ENCODE measurements at regions not wholly inside any gene's neighbourhood (a gene's known extent, or its start where the extent isn't known, plus 50 kb on each side); places are given as distances from the start of the nearest gene placed in this dataset.
"Not testable (repeated sequence)": the region's sequence is repeated elsewhere in the genome, so short reads cannot be mapped to it uniquely, and the experiment has no call there.

DNA sequence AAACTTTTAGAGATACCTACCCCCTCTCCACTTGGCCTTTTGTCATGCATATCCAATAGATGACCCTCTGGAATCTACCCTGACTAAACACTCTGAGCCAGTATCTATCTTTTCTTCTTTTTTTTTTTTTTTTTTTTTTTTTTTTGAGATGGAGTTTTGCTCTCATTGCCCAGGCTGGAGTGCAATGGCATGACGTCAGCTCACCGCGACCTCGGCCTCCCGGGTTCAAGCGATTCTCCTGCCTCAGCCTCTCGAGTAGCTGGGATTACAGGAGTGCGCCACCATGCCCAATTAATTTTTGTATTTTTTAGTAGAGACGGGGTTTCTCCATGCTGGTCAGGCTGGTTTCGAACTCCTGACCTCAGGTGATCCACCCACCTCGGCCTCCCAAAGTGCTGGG, 50.8 kb upstream of the GRIN2B start:
- DNase-seq = not testable (repeated sequence)

GRCh38 chr12:14043776-14044175, 62.4 kb upstream of the GRIN2B start:
- no peak for TF ChIP-seq GATA1 (IDR thresholded peaks at IDR 0.05; ENCODE audit: low read depth, low read length)
- TF ChIP-seq POLR2A (IDR thresholded peaks at IDR 0.05; ENCODE audit: low read length) = no peak
- no peak for DNase-seq

DNA sequence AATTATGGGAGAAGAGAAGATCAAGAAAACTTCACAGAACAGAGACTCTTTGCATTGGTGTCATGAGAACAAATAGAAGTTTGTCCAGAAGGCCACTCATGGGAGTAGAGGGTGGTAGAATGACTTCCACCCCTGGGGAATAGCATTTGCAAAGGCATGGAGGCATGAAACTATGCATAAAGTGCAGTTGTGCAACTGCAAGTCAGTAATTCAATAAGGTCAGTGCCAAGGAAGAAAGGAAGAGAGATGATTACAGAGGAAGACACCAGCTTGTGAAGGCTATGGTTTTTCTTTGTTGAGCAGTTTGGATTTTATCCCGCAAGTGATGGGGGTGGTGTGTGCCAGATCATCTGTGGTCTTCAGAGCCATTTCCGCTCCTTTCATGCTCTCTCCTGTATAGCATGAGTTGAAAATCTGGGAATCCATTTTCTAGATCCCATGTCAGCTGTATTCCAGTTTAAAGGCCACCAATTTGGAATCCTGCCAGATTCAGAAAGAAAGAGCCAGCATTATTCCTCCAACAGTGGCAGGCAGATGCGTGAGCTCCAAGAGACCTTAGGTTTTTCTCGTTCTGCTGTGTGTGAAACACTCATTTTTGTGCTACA, 67.6 kb upstream of the GRIN2B start:
- no peak for TF ChIP-seq POLR2A (IDR thresholded peaks at IDR 0.05; ENCODE audit: low read length)
- TF ChIP-seq GATA1 (IDR thresholded peaks at IDR 0.05; ENCODE audit: low read depth, low read length) = no peak
- DNase-seq = no peak

- no peak for DNase-seq
- TF ChIP-seq POLR2A (IDR thresholded peaks at IDR 0.05; ENCODE audit: low read length) (no peak), GATA1 (IDR thresholded peaks at IDR 0.05; ENCODE audit: low read depth, low read length) (no peak)
Measured at GRCh38 chr12:14057895-14058294, 76.5 kb upstream of the GRIN2B start.

DNA sequence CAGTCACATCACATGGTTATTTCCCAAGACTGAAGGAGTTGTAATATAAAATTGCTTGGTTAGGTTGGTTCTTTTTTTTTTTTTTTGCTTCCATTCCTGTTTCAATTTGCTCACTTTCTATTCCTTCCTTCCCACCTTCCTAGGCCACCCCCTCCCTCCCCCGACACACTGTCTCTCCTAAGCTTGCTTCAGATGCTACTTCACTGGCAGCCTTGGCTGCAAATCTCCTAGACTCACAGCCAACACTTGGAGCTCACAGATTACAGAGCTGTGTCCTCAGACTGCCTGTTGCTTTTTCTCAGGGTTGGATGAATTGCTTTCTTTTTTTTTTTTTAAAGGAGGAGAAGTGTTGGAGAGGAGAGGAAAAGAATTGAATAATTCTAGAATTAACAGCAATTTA, 77.3 kb upstream of the GRIN2B start:
- DNase-seq = no peak
- TF ChIP-seq GATA1 (IDR thresholded peaks at IDR 0.05; ENCODE audit: low read depth, low read length) (no peak), POLR2A (IDR thresholded peaks at IDR 0.05; ENCODE audit: low read length) (no peak)

DNA sequence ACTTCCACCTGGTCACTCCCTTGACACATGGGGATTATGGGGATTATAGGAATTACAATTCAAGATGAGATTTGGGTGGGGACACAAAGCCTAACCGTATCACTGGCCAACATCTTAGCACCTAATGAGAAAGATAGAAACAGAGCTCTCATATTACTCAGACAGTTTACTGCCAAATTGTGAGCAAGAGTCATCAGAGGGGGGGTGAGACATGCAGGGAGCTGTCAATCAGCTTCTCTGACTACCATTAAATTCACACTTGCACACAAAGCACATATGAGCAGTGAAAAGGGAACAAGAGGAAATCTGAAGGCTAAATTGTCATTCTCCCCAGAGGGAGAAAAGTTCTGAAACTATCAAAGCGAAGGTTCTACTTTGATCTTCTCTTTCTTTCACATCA, 78.1 kb upstream of the GRIN2B start:
- TF ChIP-seq POLR2A (IDR thresholded peaks at IDR 0.05; ENCODE audit: low read length) = no peak
- no peak for TF ChIP-seq GATA1 (IDR thresholded peaks at IDR 0.05; ENCODE audit: low read depth, low read length)
- DNase-seq = no peak

DNA sequence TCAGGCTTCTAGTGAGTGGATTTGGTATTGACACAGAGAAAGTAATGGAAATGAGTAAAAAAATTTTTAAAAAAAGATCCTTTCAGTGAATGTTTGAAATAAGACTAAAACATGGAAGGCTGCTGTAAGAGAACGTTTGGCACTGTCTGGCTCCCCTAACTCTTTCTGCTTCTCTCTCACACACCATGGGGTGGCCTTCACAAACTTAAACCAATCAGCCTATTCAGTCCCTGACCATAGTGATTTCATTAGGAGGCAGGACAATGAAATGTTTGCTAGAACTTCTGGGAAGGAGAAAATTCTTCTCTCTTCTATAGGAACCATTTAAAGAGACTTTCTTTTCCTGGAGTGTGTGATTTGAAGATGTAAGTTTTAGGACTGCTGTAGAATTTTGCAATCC, 84.2 kb upstream of the GRIN2B start:
- DNase-seq = no peak
- TF ChIP-seq POLR2A (IDR thresholded peaks at IDR 0.05; ENCODE audit: low read length) = no peak
- TF ChIP-seq GATA1 (IDR thresholded peaks at IDR 0.05; ENCODE audit: low read depth, low read length) = no peak

DNA sequence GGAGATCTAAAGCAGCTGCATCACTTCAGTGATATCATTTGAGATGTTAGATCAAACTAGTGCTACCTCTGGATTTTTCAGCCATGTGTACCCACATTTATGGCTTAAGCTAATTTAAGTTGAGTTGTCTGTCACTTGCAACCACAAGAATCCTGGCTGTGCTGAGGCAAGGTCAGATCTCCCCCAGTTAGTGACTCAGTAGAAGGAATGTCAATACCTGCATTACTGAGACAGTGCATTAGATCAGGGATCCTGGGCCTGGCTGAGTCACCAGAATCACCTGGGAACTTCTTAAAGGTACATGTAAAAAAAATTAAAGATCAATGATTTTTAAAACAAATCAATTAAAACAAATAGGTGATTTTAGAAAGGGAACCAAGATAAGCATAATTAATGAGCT, 84.6 kb upstream of the GRIN2B start:
- TF ChIP-seq GATA1 (IDR thresholded peaks at IDR 0.05; ENCODE audit: low read depth, low read length) (no peak), POLR2A (IDR thresholded peaks at IDR 0.05; ENCODE audit: low read length) (no peak)
- no peak for DNase-seq

- TF ChIP-seq GATA1 (IDR thresholded peaks at IDR 0.05; ENCODE audit: low read depth, low read length) = no peak
- TF ChIP-seq POLR2A (IDR thresholded peaks at IDR 0.05; ENCODE audit: low read length) = no peak
- DNase-seq = no peak
Measured at GRCh38 chr12:14068961-14069360, 87.6 kb upstream of the GRIN2B start.

DNA sequence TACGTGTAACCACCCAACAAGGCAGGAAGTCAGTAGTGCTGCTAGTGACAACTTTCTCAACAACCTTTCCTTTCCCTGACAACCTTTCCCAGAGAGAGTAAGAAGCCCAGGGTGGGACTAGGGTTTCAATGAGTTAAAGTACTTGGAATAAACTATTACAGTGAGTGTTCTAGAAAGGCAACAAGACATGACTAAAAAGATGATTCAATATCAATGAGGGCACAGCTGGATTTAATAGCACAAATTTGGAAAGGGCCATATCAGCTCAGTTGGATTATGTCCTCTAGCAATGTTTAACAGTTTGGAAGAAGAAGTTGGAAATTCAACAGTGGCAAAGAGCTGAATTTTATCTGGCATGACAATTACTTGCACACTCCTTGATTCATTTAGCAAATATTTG, 90.4 kb upstream of the GRIN2B start:
- no peak for TF ChIP-seq POLR2A (IDR thresholded peaks at IDR 0.05; ENCODE audit: low read length)
- no peak for DNase-seq

GRCh38 chr12:14072987-14073386, 91.6 kb upstream of the GRIN2B start:
- no peak for DNase-seq
- TF ChIP-seq GATA1 (IDR thresholded peaks at IDR 0.05; ENCODE audit: low read depth, low read length) (no peak), POLR2A (IDR thresholded peaks at IDR 0.05; ENCODE audit: low read length) (no peak)

DNA sequence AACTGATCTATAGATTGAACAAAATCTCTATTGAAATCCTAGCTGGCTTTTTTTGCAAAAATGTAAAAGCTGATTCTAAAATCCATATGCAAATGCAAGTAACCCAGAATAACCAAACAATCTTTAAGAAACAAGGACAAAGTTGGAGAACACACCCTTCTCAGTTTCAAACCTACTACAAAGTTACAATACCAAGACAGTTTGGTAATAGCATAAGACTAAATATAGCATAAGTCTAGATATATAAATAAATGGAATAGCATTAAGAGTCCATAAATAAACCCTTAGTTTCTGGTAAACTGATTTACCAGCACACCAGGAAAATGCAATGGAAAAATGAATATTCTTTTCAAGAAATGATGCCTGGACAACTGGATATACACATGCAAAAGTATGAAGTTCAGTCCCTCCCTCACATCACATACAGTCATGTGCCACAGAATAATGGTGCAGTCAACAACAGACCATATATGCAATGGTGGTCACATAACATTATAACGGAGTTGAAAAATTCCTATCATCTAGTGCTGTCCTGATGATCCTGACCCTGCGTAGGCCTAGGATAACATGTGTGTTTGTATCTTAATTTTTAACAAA, 94.5 kb upstream of the GRIN2B start:
- TF ChIP-seq POLR2A (IDR thresholded peaks at IDR 0.05; ENCODE audit: low read length) (no peak), GATA1 (IDR thresholded peaks at IDR 0.05; ENCODE audit: low read depth, low read length) (no peak)
- no peak for DNase-seq

DNA sequence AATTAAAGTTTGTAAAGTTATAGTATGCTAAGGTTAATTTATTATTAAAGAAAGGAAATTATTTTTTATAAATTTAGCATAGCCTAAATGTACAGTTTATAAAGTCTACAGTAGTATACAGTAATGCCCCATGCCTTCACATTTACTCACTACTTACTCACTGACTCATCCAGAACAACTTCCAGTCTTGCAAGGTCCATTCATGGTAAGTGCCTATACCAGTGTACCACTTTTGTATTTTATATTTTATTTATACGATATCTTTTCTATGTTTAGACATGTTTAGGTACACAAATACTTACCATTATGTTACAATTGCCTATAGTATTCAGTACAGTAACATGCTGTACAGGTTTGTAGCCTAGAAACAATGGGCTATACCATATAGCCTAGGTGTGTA, 95.1 kb upstream of the GRIN2B start:
- DNase-seq = no peak
- TF ChIP-seq POLR2A (IDR thresholded peaks at IDR 0.05; ENCODE audit: low read length) = no peak
- TF ChIP-seq GATA1 (IDR thresholded peaks at IDR 0.05; ENCODE audit: low read depth, low read length) = no peak

DNA sequence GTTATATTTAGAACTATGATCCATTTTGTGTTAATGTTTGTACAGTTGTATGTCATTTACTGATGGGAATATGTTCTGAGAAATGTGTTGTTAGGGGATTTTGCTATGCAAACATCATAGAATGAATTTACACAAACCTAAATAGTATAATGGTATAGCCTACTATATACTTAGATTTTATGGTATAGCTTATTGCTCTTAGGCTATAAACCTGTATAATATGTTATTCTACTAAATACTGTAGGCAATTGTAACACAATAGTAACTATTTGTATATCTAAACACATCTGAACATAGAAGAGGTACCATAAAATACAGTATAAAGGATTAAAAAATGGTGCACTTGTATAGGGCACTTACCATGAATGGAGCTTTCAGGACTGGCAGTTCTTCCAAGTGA, 105.4 kb upstream of the GRIN2B start:
- DNase-seq = no peak
- TF ChIP-seq GATA1 (IDR thresholded peaks at IDR 0.05; ENCODE audit: low read depth, low read length) (no peak), POLR2A (IDR thresholded peaks at IDR 0.05; ENCODE audit: low read length) (no peak)

- TF ChIP-seq POLR2A (IDR thresholded peaks at IDR 0.05; ENCODE audit: low read length) (no peak), GATA1 (IDR thresholded peaks at IDR 0.05; ENCODE audit: low read depth, low read length) (no peak)
- DNase-seq = no peak
Measured at GRCh38 chr12:14099994-14100393, 118.6 kb upstream of the GRIN2B start.

DNA sequence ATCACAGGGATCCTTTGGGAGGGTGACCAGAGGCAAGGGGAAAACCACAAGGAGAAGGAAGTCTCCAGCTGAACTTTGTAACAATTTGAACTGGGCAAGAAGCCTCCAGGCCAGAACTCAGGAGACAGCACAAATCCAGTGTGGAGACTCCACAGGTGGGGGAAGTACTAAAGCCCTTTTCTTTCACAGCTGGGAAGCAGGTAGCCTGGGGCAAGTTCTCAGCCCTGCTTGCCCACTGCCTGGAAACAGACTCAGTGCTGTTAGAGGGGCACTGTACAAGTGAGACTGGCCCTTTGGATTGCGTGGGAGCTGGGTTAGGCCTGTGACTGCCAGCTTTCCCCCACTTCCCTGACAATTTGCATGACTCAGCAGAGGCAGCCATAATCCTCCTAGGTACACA, 120.2 kb upstream of the GRIN2B start:
- DNase-seq = not testable (repeated sequence)
